Skin of body (tissue), 1 donor: ENCODE measurements at regions not wholly inside any gene's neighbourhood (a gene's known extent, or its start where the extent isn't known, plus 50 kb on each side); places are given as distances from the start of the nearest gene placed in this dataset.
A peak's percentile ranks its signal among the peaks of the same experiment; 100 is the strongest.
"Not testable (repeated sequence)": the region's sequence is repeated elsewhere in the genome, so short reads cannot be mapped to it uniquely, and the experiment has no call there.

ENCODE experiments used
- DNase-seq: peaks from one replicate; lab custom pipeline; 2025; lab: John Stamatoyannopoulos, UW

DNA sequence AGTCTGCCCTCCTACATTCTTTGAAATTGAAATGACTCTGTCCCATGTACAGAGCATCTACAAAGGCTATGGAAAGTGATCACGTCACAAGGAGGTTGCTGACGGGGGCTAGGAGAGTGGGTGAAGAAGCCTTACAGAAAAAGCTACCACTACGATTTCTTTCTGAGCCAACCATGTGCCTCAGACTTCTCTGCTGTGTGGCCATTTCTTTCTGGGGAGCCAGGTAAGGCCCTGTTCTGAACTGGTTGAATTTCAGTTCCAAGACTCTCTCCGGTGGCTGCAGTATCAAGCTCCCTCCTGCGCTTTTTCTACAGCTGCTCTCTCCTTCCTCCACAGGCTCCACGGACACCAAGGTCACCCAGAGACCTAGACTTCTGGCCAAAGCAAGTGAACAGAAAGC is 112.5 kb upstream of the PRSS1 start:
- no peak for DNase-seq

DNA sequence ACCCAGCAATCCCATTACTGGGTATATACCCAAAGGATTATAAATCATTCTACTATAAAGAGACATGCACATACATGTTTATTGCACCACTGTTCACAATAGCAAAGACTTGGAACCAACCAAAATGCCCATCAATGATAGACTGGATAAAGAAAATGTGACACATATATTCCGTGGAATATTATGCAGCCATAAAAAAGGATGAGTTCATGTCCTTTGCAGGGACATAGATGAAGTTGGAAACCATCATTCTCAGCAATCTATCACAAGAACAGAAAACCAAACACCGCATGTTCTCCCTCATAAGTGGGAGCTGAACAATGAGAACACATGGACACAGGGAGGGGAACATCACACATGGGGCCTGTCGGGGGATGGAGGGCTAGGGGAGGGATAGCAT is 113.2 kb upstream of the PRSS1 start:
- not testable (repeated sequence) for DNase-seq

DNA sequence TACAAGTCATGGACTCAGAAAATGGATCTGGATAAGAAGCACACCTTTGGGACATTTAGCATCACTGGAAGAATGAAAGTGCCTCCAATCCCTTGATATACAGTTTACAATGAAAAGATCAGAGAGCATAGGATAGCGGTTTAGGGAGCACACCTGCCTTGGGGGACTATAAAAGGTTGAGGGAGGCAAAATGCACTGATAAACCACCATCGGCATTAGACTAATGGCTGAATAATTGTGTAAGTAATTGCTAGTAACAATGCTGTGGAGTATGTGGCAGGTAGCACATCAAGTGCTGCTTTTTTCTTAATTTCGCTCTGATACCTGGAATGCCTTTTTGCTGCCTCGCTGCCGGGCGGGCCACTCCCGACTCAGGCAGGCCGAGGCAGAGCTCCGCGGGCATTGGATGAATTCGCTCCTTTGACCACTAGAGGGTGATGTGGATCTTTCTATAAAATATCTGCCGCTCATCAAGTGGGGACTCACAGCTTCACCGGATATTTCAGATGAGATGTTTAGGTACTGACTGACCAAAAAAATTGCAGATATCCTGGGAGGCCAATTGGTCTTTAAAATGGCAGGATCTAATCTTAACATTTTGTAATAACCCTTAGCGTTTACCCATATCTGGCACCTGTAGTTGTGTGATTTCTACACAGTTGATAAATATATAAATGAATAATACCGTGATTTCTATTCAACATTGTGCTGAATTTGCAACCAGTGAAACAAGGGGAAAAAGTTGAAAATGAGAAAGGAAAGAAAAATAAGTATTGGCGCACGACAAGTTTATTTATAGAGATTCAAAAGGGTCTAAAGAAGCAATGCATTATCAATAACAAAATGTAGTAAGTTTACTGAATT is 116.8 kb upstream of the PRSS1 start:
- peak; percentile 15 for DNase-seq

DNA sequence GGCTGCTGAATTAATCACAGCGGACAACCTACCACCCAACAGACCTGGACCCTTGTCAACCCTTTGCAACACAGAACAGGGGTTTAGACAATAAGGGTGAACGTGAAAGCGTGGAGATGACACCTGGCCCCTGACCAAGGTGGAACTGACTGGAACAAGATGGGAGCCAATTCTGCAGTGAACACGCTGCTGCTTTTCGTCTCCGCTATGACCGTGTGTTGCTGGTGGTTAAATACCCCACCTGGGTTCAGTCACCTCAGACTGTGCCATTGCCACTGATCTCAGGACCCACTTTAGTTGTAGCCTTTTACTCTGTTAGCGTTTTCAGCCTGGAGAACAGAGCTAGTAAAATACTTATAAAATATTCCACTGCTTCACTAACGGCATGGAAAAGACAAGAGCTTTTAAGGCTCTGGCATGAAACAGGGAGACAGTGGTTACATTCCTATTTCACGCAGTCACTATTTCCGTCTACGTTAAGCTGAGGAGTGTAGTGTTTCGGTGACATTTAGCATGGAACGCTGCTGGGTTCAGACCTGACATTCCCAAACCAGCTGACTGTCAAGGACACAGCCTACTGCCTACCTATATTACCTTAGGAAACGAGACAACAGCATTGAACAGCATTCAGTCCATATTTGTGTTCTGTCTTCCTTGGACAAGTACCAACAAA is 119.5 kb upstream of the PRSS1 start:
- DNase-seq = no peak

- DNase-seq = no peak
Observed at GRCh38 chr7:142628945-142629344, 120.3 kb upstream of the PRSS1 start.

DNA sequence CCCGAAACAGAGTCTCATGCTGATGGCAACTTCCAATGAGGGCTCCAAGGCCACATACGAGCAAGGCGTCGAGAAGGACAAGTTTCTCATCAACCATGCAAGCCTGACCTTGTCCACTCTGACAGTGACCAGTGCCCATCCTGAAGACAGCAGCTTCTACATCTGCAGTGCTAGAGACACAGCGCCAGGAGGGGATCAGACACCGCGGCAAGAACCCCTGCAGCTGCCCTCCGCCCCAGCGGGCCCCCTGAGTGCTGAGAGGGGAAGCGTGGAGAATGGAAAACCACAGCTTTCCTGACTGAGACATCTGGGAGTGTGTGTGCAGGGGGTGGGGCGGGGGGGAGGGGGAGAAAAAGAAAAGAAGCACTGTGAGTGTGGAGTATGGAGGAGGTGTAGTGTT is 122.0 kb upstream of the PRSS1 start:
- not testable (repeated sequence) for DNase-seq

GRCh38 chr7:142626420-142627035 is 122.7 kb upstream of the PRSS1 start:
- no peak for DNase-seq

GRCh38 chr7:142625216-142625615 is 124.1 kb upstream of the PRSS1 start:
- not testable (repeated sequence) for DNase-seq

GRCh38 chr7:142620402-142620801 is 128.9 kb upstream of the PRSS1 start:
- DNase-seq = no peak

DNA sequence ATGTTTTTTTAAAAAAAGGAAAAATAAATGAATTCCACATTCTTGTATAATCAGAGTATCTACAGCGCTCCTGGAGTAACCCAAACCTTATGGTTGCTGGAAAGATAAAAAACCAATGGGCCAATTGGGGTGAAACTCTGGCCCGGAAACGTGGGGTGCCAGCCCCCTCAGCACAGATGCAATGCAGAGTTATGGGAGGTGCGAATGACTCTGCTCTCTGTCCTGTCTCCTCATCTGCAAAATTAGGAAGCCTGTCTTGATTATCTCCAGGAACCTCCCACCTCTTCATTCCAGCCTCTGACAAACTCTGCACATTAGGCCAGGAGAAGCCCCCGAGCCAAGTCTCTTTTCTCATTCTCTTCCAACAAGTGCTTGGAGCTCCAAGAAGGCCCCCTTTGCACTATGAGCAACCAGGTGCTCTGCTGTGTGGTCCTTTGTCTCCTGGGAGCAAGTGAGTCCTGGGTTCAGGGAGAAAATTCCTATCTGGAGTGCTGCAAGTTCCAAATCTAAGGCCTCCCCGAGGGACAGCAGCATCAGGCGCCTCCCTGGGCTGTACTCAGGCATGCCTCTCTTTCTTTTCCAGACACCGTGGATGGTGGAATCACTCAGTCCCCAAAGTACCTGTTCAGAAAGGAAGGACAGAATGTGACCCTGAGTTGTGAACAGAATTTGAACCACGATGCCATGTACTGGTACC is 130.5 kb upstream of the PRSS1 start:
- DNase-seq = no peak

DNA sequence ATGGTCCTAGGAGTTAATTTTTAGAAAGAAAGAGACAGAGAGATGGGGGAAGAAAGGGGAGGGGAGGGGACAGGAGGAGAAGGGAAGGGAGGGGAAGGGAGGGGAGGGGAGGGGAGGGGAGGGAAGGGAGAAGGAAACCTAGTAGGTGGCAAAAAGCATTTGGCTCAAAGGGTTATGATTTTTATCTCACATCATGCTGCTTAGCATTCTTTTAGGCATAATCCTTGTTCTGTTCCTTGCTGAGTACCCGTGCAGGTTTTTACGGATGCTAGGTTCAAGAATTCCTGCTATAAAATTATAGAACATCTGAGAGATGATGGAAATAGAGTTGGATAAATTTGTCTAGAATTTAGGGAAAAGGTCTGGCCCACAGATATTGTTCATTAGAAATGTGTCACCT is 132.4 kb upstream of the PRSS1 start:
- no peak for DNase-seq

- DNase-seq = no peak
Observed at GRCh38 chr7:142616121-142616643, 133.1 kb upstream of the PRSS1 start.

DNA sequence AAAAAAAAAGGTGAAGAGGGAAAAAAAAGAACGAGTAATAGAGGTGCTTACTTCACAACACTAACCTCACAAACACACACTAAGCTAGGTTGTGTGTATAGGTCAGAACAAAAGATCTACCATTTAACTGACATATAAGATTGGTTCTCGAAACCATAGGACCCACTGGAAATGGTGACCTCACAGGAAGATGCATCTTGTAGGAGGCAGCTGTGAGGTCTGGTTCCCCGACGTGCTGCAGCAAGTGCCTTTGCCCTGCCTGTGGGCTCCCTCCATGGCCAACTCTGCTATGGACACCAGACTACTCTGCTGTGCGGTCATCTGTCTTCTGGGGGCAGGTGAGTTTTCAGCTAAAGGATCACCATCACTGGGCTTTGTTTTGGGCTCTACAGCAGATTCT is 133.8 kb upstream of the PRSS1 start:
- DNase-seq = no peak

GRCh38 chr7:142614116-142614515 is 135.2 kb upstream of the PRSS1 start:
- DNase-seq = no peak

DNA sequence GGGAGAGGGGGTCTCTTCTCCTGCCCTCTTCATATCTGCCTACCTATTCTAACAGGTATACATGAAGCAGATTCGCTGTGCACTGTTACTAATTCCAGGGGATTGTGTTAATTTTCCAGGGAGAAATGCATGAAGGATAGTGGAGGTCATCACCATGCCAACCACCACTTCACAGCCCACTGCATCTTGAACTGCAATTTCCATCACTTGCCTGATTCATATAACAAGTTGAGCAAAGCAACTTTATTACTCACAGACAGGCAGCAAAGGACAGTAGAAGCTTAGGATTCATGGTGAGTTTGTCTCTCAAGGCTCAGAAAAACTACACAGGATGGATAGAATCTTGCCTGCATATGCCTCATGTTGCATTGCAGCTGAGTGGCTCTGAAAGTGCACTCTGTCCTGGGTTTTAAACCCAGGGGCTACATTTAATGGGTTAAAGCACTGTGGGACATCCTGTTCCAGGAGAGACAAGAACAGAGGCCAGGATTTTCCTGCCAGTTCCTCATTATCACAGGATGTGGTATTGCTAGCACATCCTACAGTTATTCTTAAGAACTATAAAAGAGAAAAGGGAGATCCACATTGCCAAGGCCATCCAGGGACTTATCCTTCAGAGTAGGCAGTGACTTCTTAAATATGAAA is 136.9 kb upstream of the PRSS1 start:
- no peak for DNase-seq

DNA sequence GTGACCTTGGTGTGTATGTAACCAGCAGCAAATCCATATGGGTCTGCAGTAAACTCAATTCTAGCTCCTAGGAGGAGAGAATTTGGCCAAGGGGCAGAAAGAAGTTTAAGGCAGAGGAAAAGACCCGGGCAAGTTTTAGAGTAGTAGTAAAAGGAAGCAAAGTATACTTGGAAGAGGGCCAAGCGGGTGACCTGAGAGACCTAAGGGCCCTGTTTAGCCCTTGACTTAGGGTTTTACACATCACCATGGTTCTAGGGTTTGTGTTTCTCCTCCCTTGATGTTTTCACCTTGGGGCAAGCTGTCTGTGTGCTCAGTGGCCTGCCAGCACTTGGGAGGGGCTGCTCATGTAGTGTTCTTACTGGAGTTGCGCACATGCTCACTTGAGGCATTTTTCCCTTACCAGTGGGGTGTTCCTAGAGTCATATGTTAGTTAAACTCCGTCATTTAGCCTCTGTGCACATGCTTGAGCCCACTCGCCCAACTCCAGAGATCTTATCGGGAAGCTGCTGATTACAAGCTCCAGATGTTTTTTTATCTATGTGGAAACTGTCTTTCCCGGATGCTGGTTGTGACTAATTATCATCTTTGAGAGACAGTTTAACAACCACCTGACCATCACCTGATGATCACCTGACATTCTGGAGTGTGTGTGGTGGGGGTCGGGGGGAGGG is 137.6 kb upstream of the PRSS1 start:
- DNase-seq = no peak

GRCh38 chr7:142608630-142609428 is 140.4 kb upstream of the PRSS1 start:
- DNase-seq = no peak

DNA sequence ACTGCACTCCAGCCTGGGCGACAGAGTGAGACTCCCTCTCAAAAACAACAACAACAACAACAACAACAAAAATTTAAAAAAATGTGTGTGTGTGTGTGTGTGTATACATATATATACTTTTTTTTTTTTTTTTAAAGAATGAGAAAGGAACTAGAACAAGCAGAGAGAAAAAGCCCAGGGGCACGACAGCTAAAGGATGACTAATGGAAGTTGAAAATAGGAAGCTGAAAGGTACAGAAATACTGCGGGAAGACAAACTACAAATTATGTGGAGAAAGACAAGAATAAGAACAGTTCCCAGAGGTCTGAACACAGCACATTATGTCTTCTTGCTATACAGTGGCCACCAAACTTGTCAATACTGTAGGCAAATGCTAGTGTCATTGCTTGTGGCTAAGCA is 141.9 kb upstream of the PRSS1 start:
- no peak for DNase-seq

DNA sequence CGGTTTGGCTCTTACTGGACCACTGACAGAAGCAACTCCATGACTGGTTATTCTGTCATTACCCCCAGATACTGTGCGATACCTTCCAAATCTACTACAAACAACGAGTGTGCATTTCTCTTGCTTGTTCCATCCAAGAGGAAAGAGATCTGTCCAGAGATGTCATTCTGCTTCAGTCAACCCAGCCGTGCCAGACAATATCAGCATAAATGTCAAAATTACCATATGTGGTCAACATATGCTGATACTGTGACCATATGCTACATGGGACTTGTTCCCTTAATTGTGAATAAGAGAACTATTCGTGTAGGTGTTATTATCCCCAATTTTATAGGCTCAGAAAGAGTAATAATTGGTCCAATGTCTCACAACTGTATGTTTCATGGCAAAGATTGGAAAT is 143.2 kb upstream of the PRSS1 start:
- no peak for DNase-seq

- no peak for DNase-seq
Observed at GRCh38 chr7:142604671-142605070, 144.6 kb upstream of the PRSS1 start.
